ENCODE measurements at regions not wholly inside any gene's neighbourhood (a gene's known extent, or its start where the extent isn't known, plus 50 kb on each side); places are given as distances from the start of the nearest gene placed in this dataset.

- intact Hi-C loops (cut with DNase I, micrococcal nuclease) = no loop called here
- Histone ChIP-seq H3K4me1 (ENCODE audit: insufficient read depth, low read length) (no peaks in the 10 kb centered on the region), H3K36me3 (ENCODE audit: insufficient read depth, low read length) (no peaks in the 10 kb centered on the region), H3K27ac (ENCODE audit: low read depth in 1 of 2, low read length in 2 of 2) (no peak overlapping the region), H3K4me3 (ENCODE audit: low read length) (no peak overlapping the region), H3K27me3 (ENCODE audit: control insufficient read depth in 1 of 2, insufficient read depth in 2 of 2, low read length in 2 of 2) (no peaks in the 10 kb centered on the region), H3K9me3 (ENCODE audit: control insufficient read depth in 1 of 2, insufficient read depth in 1 of 2, low read length in 2 of 2) (peaks cover 0 to 16% of the 10 kb centered on the region in 2 experiments)
- ATAC-seq (ENCODE audit: poor library complexity) (no peak), DNase-seq (no peak)
- Mint-ChIP-seq H3K27me3 (no peaks in the 10 kb centered on the region), H3K27ac (no peak overlapping the region), H3K4me3 (no peak overlapping the region), H3K9me3 (no peaks in the 10 kb centered on the region), H3K36me3 (ENCODE audit: low read depth) (no peaks in the 10 kb centered on the region), H3K4me1 (ENCODE audit: low read depth) (no peaks in the 10 kb centered on the region)
- ChIA-PET CTCF (no interaction called here), POLR2A (no interaction called here)
- no peak for TF ChIP-seq CTCF (IDR thresholded peaks at IDR 0.05)
Observed at GRCh38 chr6:22392711-22393110, 95.9 kb upstream of the PRL start.

- ChIA-PET CTCF (no interaction called here), POLR2A (no interaction called here)
- Mint-ChIP-seq H3K27ac (no peak overlapping the region), H3K36me3 (ENCODE audit: low read depth) (no peaks in the 10 kb centered on the region), H3K4me1 (ENCODE audit: low read depth) (no peaks in the 10 kb centered on the region), H3K9me3 (no peaks in the 10 kb centered on the region), H3K4me3 (no peak overlapping the region), H3K27me3 (no peaks in the 10 kb centered on the region)
- no peak overlapping the region for H3K4me3 ChIP-seq (ENCODE audit: low read length)
- no peak for TF ChIP-seq CTCF (IDR thresholded peaks at IDR 0.05)
- H3K27me3 ChIP-seq (ENCODE audit: control insufficient read depth in 1 of 2, insufficient read depth in 2 of 2, low read length in 2 of 2) = no peaks in the 10 kb centered on the region
- intact Hi-C loops (cut with DNase I, micrococcal nuclease) = no loop called here
- ATAC-seq (ENCODE audit: poor library complexity) = no peak
- peaks cover 0 to 18% of the 10 kb centered on the region in 2 experiments for H3K9me3 ChIP-seq (ENCODE audit: control insufficient read depth in 1 of 2, insufficient read depth in 1 of 2, low read length in 2 of 2)
- no peak for DNase-seq
- no peaks in the 10 kb centered on the region for H3K4me1 ChIP-seq (ENCODE audit: insufficient read depth, low read length)
- no peak overlapping the region for H3K27ac ChIP-seq (ENCODE audit: low read depth in 1 of 2, low read length in 2 of 2)
- H3K36me3 ChIP-seq (ENCODE audit: insufficient read depth, low read length) = no peaks in the 10 kb centered on the region
Observed at GRCh38 chr6:22394691-22395090, 97.9 kb upstream of the PRL start.

- Histone ChIP-seq H3K27me3 (ENCODE audit: control insufficient read depth in 1 of 2, insufficient read depth in 2 of 2, low read length in 2 of 2) (no peaks in the 10 kb centered on the region), H3K9me3 (ENCODE audit: control insufficient read depth in 1 of 2, insufficient read depth in 1 of 2, low read length in 2 of 2) (peaks cover 0 to 9% of the 10 kb centered on the region in 2 experiments), H3K36me3 (ENCODE audit: insufficient read depth, low read length) (no peaks in the 10 kb centered on the region), H3K4me1 (ENCODE audit: insufficient read depth, low read length) (no peaks in the 10 kb centered on the region), H3K4me3 (ENCODE audit: low read length) (no peak overlapping the region), H3K27ac (ENCODE audit: low read depth in 1 of 2, low read length in 2 of 2) (no peak overlapping the region)
- CTCF ChIA-PET = no interaction called here
- no peaks in the 10 kb centered on the region for H3K4me1 Mint-ChIP-seq (ENCODE audit: low read depth)
- H3K27me3 Mint-ChIP-seq = no peaks in the 10 kb centered on the region
- no peak overlapping the region for H3K4me3 Mint-ChIP-seq
- ATAC-seq (ENCODE audit: poor library complexity) = no peak
- intact Hi-C loops (cut with DNase I, micrococcal nuclease) = no loop called here
- no peaks in the 10 kb centered on the region for H3K36me3 Mint-ChIP-seq (ENCODE audit: low read depth)
- peaks cover 4% of the 10 kb centered on the region for H3K9me3 Mint-ChIP-seq
- no peak for DNase-seq
- POLR2A ChIA-PET = no interaction called here
- no peak for TF ChIP-seq CTCF (IDR thresholded peaks at IDR 0.05)
- H3K27ac Mint-ChIP-seq = no peak overlapping the region
Observed at GRCh38 chr6:22399693-22400092, 102.9 kb upstream of the PRL start.

All from CD4-positive, alpha-beta T cell (primary cell).